Parathyroid adenoma (tissue), 2 donors: ENCODE measurements at regions not wholly inside any gene's neighbourhood (a gene's known extent, or its start where the extent isn't known, plus 50 kb on each side); places are given as distances from the start of the nearest gene placed in this dataset.

Source experiments
- H2AFZ ChIP-seq: fragments of 300-600 bp; sonication (generic); one replicate; pipeline ENCODE4 v1.7.0; 2017; ENCODE audit warnings: antibody characterized with exemption, mild to moderate bottlenecking
- H3K27ac ChIP-seq: fragments of 300-600 bp; sonication (generic); one replicate; pipeline ENCODE4 v1.7.0; 2017
- H3K27me3 ChIP-seq: fragments of 300-600 bp; sonication (generic); one replicate; pipeline ENCODE4 v1.7.0; 2017; ENCODE audit warnings: low read length; ENCODE audit not compliant: control insufficient read depth, insufficient read depth
- H3K36me3 ChIP-seq: fragments of 300-600 bp; sonication (generic); one replicate; pipeline ENCODE4 v1.7.0; 2017; ENCODE audit warnings: low read length; ENCODE audit not compliant: control insufficient read depth, insufficient read depth
- H3K4me1 ChIP-seq: fragments of 300-600 bp; sonication (generic); one replicate; pipeline ENCODE4 v1.7.0; 2017; ENCODE audit warnings: control low read depth
- H3K4me2 ChIP-seq: fragments of 300-600 bp; sonication (generic); one replicate; pipeline ENCODE4 v1.7.0; 2017; ENCODE audit warnings: low read length
- H3K4me3 ChIP-seq: fragments of 300-600 bp; sonication (generic); one replicate; pipeline ENCODE4 v1.7.0; 2017; ENCODE audit warnings: low read depth, low read length
- H3K79me2 ChIP-seq: fragments of 300-600 bp; sonication (generic); one replicate; pipeline ENCODE4 v1.7.0; 2017; ENCODE audit warnings: control low read depth
- H3K9ac ChIP-seq: fragments of 300-600 bp; sonication (generic); one replicate; pipeline ENCODE4 v1.7.0; 2017; ENCODE audit warnings: mild to moderate bottlenecking
- H3K9me3 ChIP-seq: fragments of 300-600 bp; sonication (generic); one replicate; pipeline ENCODE4 v1.7.0; 2017; ENCODE audit warnings: low read length; ENCODE audit not compliant: control insufficient read depth
- CTCF ChIP-seq: fragments of 300-600 bp; sonication (generic); IDR thresholded peaks from one replicate; pipeline ENCODE4 v1.7.0; 2017; ENCODE audit warnings: antibody characterized with exemption, mild to moderate bottlenecking
- donor health status: primary hyperparathyroidism.

- no peaks in the 10 kb centered on the region for H3K36me3 ChIP-seq
- no peak overlapping the region for H3K4me2 ChIP-seq
- H3K4me1 ChIP-seq = no peaks in the 10 kb centered on the region
- H3K4me3 ChIP-seq = no peak overlapping the region
- no peaks in the 10 kb centered on the region for H3K79me2 ChIP-seq
- no peaks in the 10 kb centered on the region for H3K9me3 ChIP-seq
- H3K27ac ChIP-seq = no peak overlapping the region
- H3K27me3 ChIP-seq = no peaks in the 10 kb centered on the region
- no peak for TF ChIP-seq CTCF
- no peak overlapping the region for H3K9ac ChIP-seq
- no peak overlapping the region for H2AFZ ChIP-seq
Observed at GRCh38 chr4:181051931-181052330, 1191.3 kb upstream of the TENM3 start.

GRCh38 chr4:181061787-181062186 lies 1181.4 kb upstream of the TENM3 start:
- Histone ChIP-seq H3K9me3 (no peaks in the 10 kb centered on the region), H3K36me3 (no peaks in the 10 kb centered on the region), H3K27ac (no peak overlapping the region), H3K4me1 (no peaks in the 10 kb centered on the region), H3K9ac (no peak overlapping the region), H3K27me3 (no peaks in the 10 kb centered on the region), H3K4me3 (no peak overlapping the region), H3K79me2 (no peaks in the 10 kb centered on the region), H2AFZ (no peak overlapping the region), H3K4me2 (no peak overlapping the region)
- no peak for TF ChIP-seq CTCF

DNA sequence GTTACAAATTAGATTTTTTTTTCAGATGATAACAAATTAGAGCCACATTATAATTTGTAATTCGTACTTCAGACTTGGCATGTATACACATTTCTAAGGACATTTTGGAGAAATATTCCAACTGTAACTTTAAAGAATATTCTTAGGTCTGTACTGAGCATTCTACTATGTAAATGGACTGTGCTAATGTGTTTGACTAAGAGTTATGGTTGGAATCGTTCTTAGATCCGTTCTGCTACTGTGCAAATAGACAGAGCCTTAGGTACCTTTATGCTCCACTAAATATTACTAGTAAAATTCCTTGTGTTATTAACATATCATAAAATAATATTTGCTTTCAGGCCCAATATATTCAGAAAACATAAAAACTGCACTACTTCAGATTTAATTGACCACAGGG lies 1180.0 kb upstream of the TENM3 start:
- no peaks in the 10 kb centered on the region for H3K79me2 ChIP-seq
- H3K9ac ChIP-seq = no peak overlapping the region
- H3K4me1 ChIP-seq = no peaks in the 10 kb centered on the region
- H3K9me3 ChIP-seq = no peaks in the 10 kb centered on the region
- no peak overlapping the region for H2AFZ ChIP-seq
- H3K36me3 ChIP-seq = no peaks in the 10 kb centered on the region
- H3K4me3 ChIP-seq = no peak overlapping the region
- no peak overlapping the region for H3K27ac ChIP-seq
- H3K4me2 ChIP-seq = no peak overlapping the region
- TF ChIP-seq CTCF = no peak
- H3K27me3 ChIP-seq = no peaks in the 10 kb centered on the region

DNA sequence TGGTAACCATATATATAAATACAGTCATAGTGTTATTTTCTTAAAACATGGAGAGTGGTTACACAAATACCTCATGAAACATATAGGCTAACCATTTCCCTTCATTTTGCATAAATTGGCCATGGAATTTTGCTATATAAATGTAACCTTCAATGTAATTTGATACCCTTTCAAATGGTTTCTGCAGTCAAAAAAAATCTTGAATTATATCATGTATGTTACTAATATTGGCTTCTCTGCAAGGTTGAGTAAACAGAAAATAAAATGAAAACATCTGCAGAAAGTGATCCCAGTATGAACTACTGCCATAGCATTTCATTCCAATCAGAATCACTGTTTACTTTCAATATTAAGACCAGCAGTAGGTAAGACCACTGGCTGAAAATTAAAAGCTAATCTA lies 1165.9 kb upstream of the TENM3 start:
- no peaks in the 10 kb centered on the region for H3K27me3 ChIP-seq
- H3K9me3 ChIP-seq = no peaks in the 10 kb centered on the region
- H3K4me1 ChIP-seq = no peaks in the 10 kb centered on the region
- no peaks in the 10 kb centered on the region for H3K36me3 ChIP-seq
- no peak overlapping the region for H3K27ac ChIP-seq
- H3K4me2 ChIP-seq = no peak overlapping the region
- no peaks in the 10 kb centered on the region for H3K79me2 ChIP-seq
- no peak overlapping the region for H2AFZ ChIP-seq
- no peak for TF ChIP-seq CTCF
- H3K4me3 ChIP-seq = no peak overlapping the region
- no peak overlapping the region for H3K9ac ChIP-seq

GRCh38 chr4:181078196-181078595 lies 1165.0 kb upstream of the TENM3 start:
- no peak for TF ChIP-seq CTCF
- no peaks in the 10 kb centered on the region for H3K36me3 ChIP-seq

More at GRCh38 chr4:181078196-181078595, 1165.0 kb upstream of the TENM3 start:
- Histone ChIP-seq H3K4me1 (no peaks in the 10 kb centered on the region), H3K27ac (no peak overlapping the region), H3K4me3 (no peak overlapping the region), H3K9me3 (no peaks in the 10 kb centered on the region), H2AFZ (no peak overlapping the region), H3K79me2 (no peaks in the 10 kb centered on the region), H3K27me3 (no peaks in the 10 kb centered on the region), H3K4me2 (no peak overlapping the region), H3K9ac (no peak overlapping the region)
